Astrocyte (in vitro differentiated cells and primary cell): ENCODE measurements at regions not wholly inside any gene's neighbourhood (a gene's known extent, or its start where the extent isn't known, plus 50 kb on each side); places are given as distances from the start of the nearest gene placed in this dataset.

Experiments used
- CTCF ChIP-seq: IDR thresholded peaks from 2 replicates; pipeline ENCODE4 v1.5.1; 2011; ENCODE audit warnings: low read depth, mild to moderate bottlenecking, inconsistent platforms, low read length, moderate library complexity; ENCODE audit not compliant: insufficient read depth
- EZH2 ChIP-seq: IDR thresholded peaks from 2 replicates; pipeline ENCODE4 v1.6.1; 2012; ENCODE audit warnings: mild to moderate bottlenecking, low read length, inconsistent platforms; ENCODE audit not compliant: insufficient read depth

- no peak for TF ChIP-seq CTCF
- TF ChIP-seq EZH2: no peak
Measured at GRCh38 chr5:69013481-69013880, 80.3 kb upstream of the SLC30A5 start.
